Natural killer cell (primary cell): ENCODE measurements at regions not wholly inside any gene's neighbourhood (a gene's known extent, or its start where the extent isn't known, plus 50 kb on each side); places are given as distances from the start of the nearest gene placed in this dataset.

Experiments
- ATAC-seq, 3 donors: fragments of 150-1000 bp in 2 of 3; fragments of 200-7000 bp in 1 of 3; cut with Tn5 transposase; 1 replicate in 1 of 3; 2 replicates in 2 of 3; pipeline ENCODE4 v1.10.0; 2021; ENCODE audit warnings: mild to moderate bottlenecking in 2 of 3, moderate library complexity in 2 of 3
- DNase-seq, 2 donors: peaks; one replicate each; pipeline versions ENCODE4 v3.0.0 to v3.0.0-alpha.2; 2013 to 2021; ENCODE audit warnings: mixed read lengths in 1 of 2
- H3K27ac ChIP-seq: one replicate; pipeline ENCODE4 v1.5.1; 2013; ENCODE audit warnings: mild to moderate bottlenecking, low read length
- H3K27me3 ChIP-seq: one replicate; pipeline ENCODE4 v1.6.1; 2013; ENCODE audit warnings: low read length; ENCODE audit not compliant: control insufficient read depth, insufficient read depth
- H3K36me3 ChIP-seq: one replicate; pipeline ENCODE4 v1.6.1; 2013; ENCODE audit warnings: low read length; ENCODE audit not compliant: control insufficient read depth, insufficient read depth
- H3K4me1 ChIP-seq: one replicate; pipeline ENCODE4 v1.6.1; 2013; ENCODE audit warnings: low read length; ENCODE audit not compliant: control insufficient read depth, insufficient read depth
- H3K4me3 ChIP-seq: one replicate; pipeline ENCODE4 v1.5.1; 2013; ENCODE audit warnings: low read length
- H3K9me3 ChIP-seq: one replicate; pipeline ENCODE4 v1.6.1; 2013; ENCODE audit warnings: low read length; ENCODE audit not compliant: control insufficient read depth, insufficient read depth
- H3K27ac Mint-ChIP-seq, 2 donors: one replicate each; pipeline ENCODE4 v1.8.0; 2022; ENCODE audit warnings: mild to moderate bottlenecking in 2 of 2, mixed read lengths in 2 of 2, moderate library complexity in 1 of 2
- H3K27me3 Mint-ChIP-seq, 2 donors: one replicate each; pipeline ENCODE4 v1.8.0; 2022; ENCODE audit warnings: low read depth in 2 of 2, mixed read lengths in 2 of 2
- H3K36me3 Mint-ChIP-seq: one replicate; pipeline ENCODE4 v1.8.0; 2022; ENCODE audit warnings: mixed read lengths
- H3K4me1 Mint-ChIP-seq, 2 donors: one replicate each; pipeline ENCODE4 v1.8.0; 2022; ENCODE audit warnings: mixed read lengths in 2 of 2
- H3K4me3 Mint-ChIP-seq: one replicate; pipeline ENCODE4 v1.8.0; 2022; ENCODE audit warnings: mild to moderate bottlenecking, moderate library complexity, mixed read lengths
- H3K9me3 Mint-ChIP-seq, 2 donors: one replicate each; pipeline ENCODE4 v1.8.0; 2022; ENCODE audit warnings: mixed read lengths in 2 of 2
- WGBS: methylation state at CpG from one replicate; pipeline ENCODE4 v1.1.7; 2013; ENCODE audit warnings: missing lambda C conversion rate; ENCODE audit not compliant: insufficient coverage; 5-methylcytosine and 5-hydroxymethylcytosine counted together
- intact Hi-C: fragments of 100-400 bp; cut with micrococcal nuclease; formaldehyde crosslinking; loops from one replicate; pipeline ENCODE4 v1.14.2; 2022
- TF ChIP-seq, protein P1 (sequence below): fragments of 200-600 bp; IDR thresholded peaks from one replicate; pipeline ENCODE4 v1.8.0; 2022; ENCODE audit warnings: antibody characterized with exemption

DNA sequence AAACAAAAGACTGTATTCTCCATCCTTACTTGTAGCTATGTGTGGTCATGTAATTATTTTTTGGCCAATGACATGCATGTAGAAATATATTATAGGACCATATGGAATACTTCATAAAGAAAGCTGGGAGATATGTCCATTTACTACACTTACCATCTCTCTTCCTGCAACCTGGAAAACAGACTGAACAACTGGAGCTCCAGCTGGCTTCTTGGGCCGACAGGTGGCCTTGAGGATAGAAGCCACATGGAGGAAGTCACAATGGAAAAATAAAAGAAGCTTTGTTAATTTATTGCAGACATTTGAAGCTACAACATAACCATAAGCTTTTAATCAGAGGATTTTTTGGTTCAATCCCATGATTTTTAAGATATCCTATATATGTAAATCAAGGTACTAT lies 167.9 kb upstream of the CBLB start:
- no peaks in the 10 kb centered on the region for H3K36me3 ChIP-seq
- H3K4me3 ChIP-seq: no peak overlapping the region
- no peaks in the 10 kb centered on the region for H3K4me1 ChIP-seq
- Mint-ChIP-seq H3K27me3 (peaks cover 0 to 9% of the 10 kb centered on the region in 2 donors), H3K4me1 (peaks cover 27 to 30% of the 10 kb centered on the region in 2 donors), H3K27ac (no peak overlapping the region), H3K4me3 (no peak overlapping the region), H3K36me3 (no peaks in the 10 kb centered on the region), H3K9me3 (no peaks in the 10 kb centered on the region)
- DNase-seq (no peak), ATAC-seq (no peak)
- TF ChIP-seq, protein P1, sequence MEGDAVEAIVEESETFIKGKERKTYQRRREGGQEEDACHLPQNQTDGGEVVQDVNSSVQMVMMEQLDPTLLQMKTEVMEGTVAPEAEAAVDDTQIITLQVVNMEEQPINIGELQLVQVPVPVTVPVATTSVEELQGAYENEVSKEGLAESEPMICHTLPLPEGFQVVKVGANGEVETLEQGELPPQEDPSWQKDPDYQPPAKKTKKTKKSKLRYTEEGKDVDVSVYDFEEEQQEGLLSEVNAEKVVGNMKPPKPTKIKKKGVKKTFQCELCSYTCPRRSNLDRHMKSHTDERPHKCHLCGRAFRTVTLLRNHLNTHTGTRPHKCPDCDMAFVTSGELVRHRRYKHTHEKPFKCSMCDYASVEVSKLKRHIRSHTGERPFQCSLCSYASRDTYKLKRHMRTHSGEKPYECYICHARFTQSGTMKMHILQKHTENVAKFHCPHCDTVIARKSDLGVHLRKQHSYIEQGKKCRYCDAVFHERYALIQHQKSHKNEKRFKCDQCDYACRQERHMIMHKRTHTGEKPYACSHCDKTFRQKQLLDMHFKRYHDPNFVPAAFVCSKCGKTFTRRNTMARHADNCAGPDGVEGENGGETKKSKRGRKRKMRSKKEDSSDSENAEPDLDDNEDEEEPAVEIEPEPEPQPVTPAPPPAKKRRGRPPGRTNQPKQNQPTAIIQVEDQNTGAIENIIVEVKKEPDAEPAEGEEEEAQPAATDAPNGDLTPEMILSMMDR: no peak
- WGBS: 100% methylated on average over 1 of the region's 1 CpG
- no peak overlapping the region for H3K27ac ChIP-seq
- intact Hi-C loops: loop anchor here (10.0 kb wide), 1 partner anchor 138 kb away; no protein-coding TSS in a partner anchor
- H3K9me3 ChIP-seq: no peaks in the 10 kb centered on the region
- H3K27me3 ChIP-seq: no peaks in the 10 kb centered on the region

DNA sequence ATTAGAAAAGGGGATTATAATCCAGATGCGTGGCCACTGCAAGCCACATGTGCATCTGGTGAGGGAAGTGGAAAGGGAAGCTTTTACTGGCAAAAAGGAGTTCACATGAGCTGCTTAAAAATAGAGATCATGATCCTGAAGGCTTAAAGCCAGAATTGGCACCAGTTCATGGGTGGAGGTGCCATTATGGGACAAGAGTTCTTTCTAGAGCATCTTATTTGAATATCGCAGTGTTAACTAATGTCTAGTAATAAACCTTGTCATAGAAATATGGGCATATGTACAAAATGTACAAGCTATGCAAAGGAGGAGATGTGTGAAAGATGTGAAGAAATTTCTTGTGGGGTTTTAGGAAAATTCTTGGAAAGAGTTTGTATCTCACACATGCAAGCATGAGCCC lies 178.4 kb upstream of the CBLB start:
- intact Hi-C loops: no loop called here
- no peaks in the 10 kb centered on the region for H3K9me3 Mint-ChIP-seq
- H3K4me3 ChIP-seq: no peak overlapping the region
- DNase-seq: no peak
- TF ChIP-seq, protein P1: no peak
- no peak overlapping the region for H3K4me3 Mint-ChIP-seq
- H3K9me3 ChIP-seq: no peaks in the 10 kb centered on the region
- H3K27ac Mint-ChIP-seq: no peak overlapping the region
- H3K4me1 ChIP-seq: no peaks in the 10 kb centered on the region
- no peaks in the 10 kb centered on the region for H3K27me3 Mint-ChIP-seq
- H3K27ac ChIP-seq: no peak overlapping the region
- H3K36me3 ChIP-seq: no peaks in the 10 kb centered on the region
- no peaks in the 10 kb centered on the region for H3K4me1 Mint-ChIP-seq
- ATAC-seq: no peak
- WGBS: 98% methylated on average over 2 of the region's 2 CpGs
- no peaks in the 10 kb centered on the region for H3K27me3 ChIP-seq
- H3K36me3 Mint-ChIP-seq: no peaks in the 10 kb centered on the region

DNA sequence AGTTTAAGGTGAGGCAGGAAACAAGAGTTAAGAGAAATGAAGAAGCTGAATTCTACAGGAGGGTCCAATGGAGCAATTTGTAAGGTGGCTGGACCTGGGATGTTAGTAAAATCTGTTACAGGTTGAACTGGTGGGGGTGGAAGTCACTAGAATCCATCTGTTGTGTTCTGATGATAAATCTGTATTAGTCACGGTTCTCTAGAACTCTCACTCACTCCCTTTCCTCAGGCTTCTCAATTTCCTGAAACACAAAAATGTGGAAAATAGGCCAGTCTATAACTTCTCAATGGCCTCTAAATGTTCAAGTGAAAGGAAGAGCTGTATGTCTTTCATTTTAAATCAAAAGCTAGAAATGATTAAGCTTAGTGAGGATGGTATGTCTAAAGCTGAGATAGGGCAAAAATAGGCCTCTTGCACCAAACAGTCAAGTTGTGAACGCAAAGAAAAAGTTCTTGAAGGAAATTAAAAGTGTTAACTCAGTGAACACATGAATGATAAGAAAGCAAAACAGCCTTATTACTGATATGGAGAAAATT lies 180.2 kb upstream of the CBLB start:
- no peaks in the 10 kb centered on the region for H3K9me3 ChIP-seq
- ATAC-seq: no peak
- H3K27ac Mint-ChIP-seq: no peak overlapping the region
- DNase-seq: no peak
- TF ChIP-seq, protein P1: no peak
- WGBS: 100% methylated on average over 1 of the region's 2 CpGs
- no peaks in the 10 kb centered on the region for H3K36me3 Mint-ChIP-seq
- no peaks in the 10 kb centered on the region for H3K27me3 ChIP-seq
- H3K36me3 ChIP-seq: no peaks in the 10 kb centered on the region
- no peaks in the 10 kb centered on the region for H3K4me1 Mint-ChIP-seq
- no peak overlapping the region for H3K4me3 Mint-ChIP-seq
- no peak overlapping the region for H3K4me3 ChIP-seq
- no peak overlapping the region for H3K27ac ChIP-seq
- no peaks in the 10 kb centered on the region for H3K4me1 ChIP-seq
- no peaks in the 10 kb centered on the region for H3K9me3 Mint-ChIP-seq
- no peaks in the 10 kb centered on the region for H3K27me3 Mint-ChIP-seq
- intact Hi-C loops: no loop called here

DNA sequence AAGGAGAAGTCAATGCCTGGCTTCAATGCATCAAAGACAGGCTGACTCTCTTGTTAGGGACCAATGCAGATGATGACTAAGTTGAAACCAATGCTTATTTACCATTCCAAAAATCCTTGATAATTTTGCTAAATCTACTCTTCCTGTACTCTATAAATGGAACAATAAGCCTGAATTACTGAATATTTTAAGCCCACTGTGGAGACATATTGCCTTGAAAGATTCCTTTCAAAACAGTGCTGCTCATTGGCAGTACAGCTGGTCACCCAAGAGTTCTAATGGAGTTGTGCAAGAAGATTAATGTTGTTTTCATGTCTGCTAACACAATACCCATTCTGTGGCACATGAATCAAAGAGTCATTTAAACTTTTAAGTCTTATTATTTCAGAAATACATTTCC lies 181.0 kb upstream of the CBLB start:
- Mint-ChIP-seq H3K4me1 (no peaks in the 10 kb centered on the region), H3K4me3 (no peak overlapping the region), H3K9me3 (no peaks in the 10 kb centered on the region), H3K36me3 (no peaks in the 10 kb centered on the region), H3K27ac (no peak overlapping the region), H3K27me3 (no peaks in the 10 kb centered on the region)
- no peaks in the 10 kb centered on the region for H3K27me3 ChIP-seq
- no peaks in the 10 kb centered on the region for H3K4me1 ChIP-seq
- H3K4me3 ChIP-seq: no peak overlapping the region
- no peak overlapping the region for H3K27ac ChIP-seq
- TF ChIP-seq, protein P1: no peak
- ATAC-seq (no peak), DNase-seq (no peak)
- no peaks in the 10 kb centered on the region for H3K9me3 ChIP-seq
- no peaks in the 10 kb centered on the region for H3K36me3 ChIP-seq
- intact Hi-C loops: no loop called here
